ENCODE measurements at regions not wholly inside any gene's neighbourhood (a gene's known extent, or its start where the extent isn't known, plus 50 kb on each side); places are given as distances from the start of the nearest gene placed in this dataset.
A peak's percentile ranks its signal among the peaks of the same experiment; 100 is the strongest.

GRCh38 chr20:22389836-22390542, 194.4 kb downstream of the FOXA2 start:
- no peaks in the 10 kb centered on the region for H3K36me3 Mint-ChIP-seq (ENCODE audit: low read depth, unreplicated experiment)
- no peak overlapping the region for H2AFZ ChIP-seq (ENCODE audit: low read depth, low read length)
- H3K79me2 ChIP-seq (ENCODE audit: insufficient read depth, low read length) = no peaks in the 10 kb centered on the region
- H3K4me3 Mint-ChIP-seq (ENCODE audit: unreplicated experiment) = no peak overlapping the region
- H3K4me1 ChIP-seq (ENCODE audit: insufficient read depth, low read length) = peaks cover 8% of the 10 kb centered on the region
- peak overlapping the region; percentile 3 for H3K4me2 ChIP-seq (ENCODE audit: low read length)
- FAIRE-seq = no peak
- TF ChIP-seq CTCF (IDR thresholded peaks at IDR 0.05; ENCODE audit: insufficient read depth, low read depth, low read length) = no peak
- no peak for TF ChIP-seq EZH2 (IDR thresholded peaks at IDR 0.05; ENCODE audit: insufficient read depth, low read length)
- peak; percentile 60 for DNase-seq (ENCODE audit: low read depth)
- H3K9ac ChIP-seq (ENCODE audit: low read length) = no peak overlapping the region
- no peaks in the 10 kb centered on the region for H3K36me3 ChIP-seq (ENCODE audit: insufficient read depth, low read length)
- H3K27ac ChIP-seq (ENCODE audit: low read depth, low read length) = no peak overlapping the region
- H3K27me3 Mint-ChIP-seq (ENCODE audit: low read depth, unreplicated experiment) = peaks cover 37% of the 10 kb centered on the region
- no peaks in the 10 kb centered on the region for H3K27me3 ChIP-seq (ENCODE audit: insufficient read depth, low read length)
- H4K20me1 ChIP-seq (ENCODE audit: insufficient read depth, low read length) = no peaks in the 10 kb centered on the region
- H3K4me3 ChIP-seq (ENCODE audit: insufficient read depth, low read depth, low read length) = no peak overlapping the region
- H3K4me1 Mint-ChIP-seq (ENCODE audit: low read depth, unreplicated experiment) = peaks cover 8% of the 10 kb centered on the region
- H3K9me3 Mint-ChIP-seq (ENCODE audit: unreplicated experiment) = peaks cover 4% of the 10 kb centered on the region
- H3K27ac Mint-ChIP-seq (ENCODE audit: unreplicated experiment) = no peak overlapping the region
- no peaks in the 10 kb centered on the region for H3K9me3 ChIP-seq (ENCODE audit: insufficient read depth, low read depth, low read length)

GRCh38 chr20:22387452-22387851, 196.9 kb downstream of the FOXA2 start:
- no peak overlapping the region for H3K4me3 Mint-ChIP-seq (ENCODE audit: unreplicated experiment)
- no peak overlapping the region for H3K27ac Mint-ChIP-seq (ENCODE audit: unreplicated experiment)
- DNase-seq (ENCODE audit: low read depth) (no peak), FAIRE-seq (no peak)
- Histone ChIP-seq H3K27ac (ENCODE audit: low read depth, low read length) (no peak overlapping the region), H4K20me1 (ENCODE audit: insufficient read depth, low read length) (no peaks in the 10 kb centered on the region), H3K9ac (ENCODE audit: low read length) (no peak overlapping the region), H3K9me3 (ENCODE audit: insufficient read depth, low read depth, low read length) (no peaks in the 10 kb centered on the region), H3K4me1 (ENCODE audit: insufficient read depth, low read length) (peaks cover 8% of the 10 kb centered on the region), H3K4me3 (ENCODE audit: insufficient read depth, low read depth, low read length) (no peak overlapping the region), H3K27me3 (ENCODE audit: insufficient read depth, low read length) (no peaks in the 10 kb centered on the region), H3K36me3 (ENCODE audit: insufficient read depth, low read length) (no peaks in the 10 kb centered on the region), H3K79me2 (ENCODE audit: insufficient read depth, low read length) (no peaks in the 10 kb centered on the region), H3K4me2 (ENCODE audit: low read length) (no peak overlapping the region), H2AFZ (ENCODE audit: low read depth, low read length) (no peak overlapping the region)
- H3K9me3 Mint-ChIP-seq (ENCODE audit: unreplicated experiment) = peaks cover 4% of the 10 kb centered on the region
- H3K4me1 Mint-ChIP-seq (ENCODE audit: low read depth, unreplicated experiment) = peaks cover 21% of the 10 kb centered on the region
- no peak for TF ChIP-seq CTCF (IDR thresholded peaks at IDR 0.05; ENCODE audit: insufficient read depth, low read depth, low read length)
- TF ChIP-seq EZH2 (IDR thresholded peaks at IDR 0.05; ENCODE audit: insufficient read depth, low read length) = no peak
- no peaks in the 10 kb centered on the region for H3K36me3 Mint-ChIP-seq (ENCODE audit: low read depth, unreplicated experiment)
- peaks cover 26% of the 10 kb centered on the region for H3K27me3 Mint-ChIP-seq (ENCODE audit: low read depth, unreplicated experiment)

GRCh38 chr20:22386306-22386623, 198.1 kb downstream of the FOXA2 start:
- Histone ChIP-seq H3K4me1 (ENCODE audit: insufficient read depth, low read length) (peaks cover 8% of the 10 kb centered on the region), H4K20me1 (ENCODE audit: insufficient read depth, low read length) (no peaks in the 10 kb centered on the region), H3K27me3 (ENCODE audit: insufficient read depth, low read length) (no peaks in the 10 kb centered on the region), H2AFZ (ENCODE audit: low read depth, low read length) (no peak overlapping the region), H3K27ac (ENCODE audit: low read depth, low read length) (no peak overlapping the region), H3K9ac (ENCODE audit: low read length) (no peak overlapping the region), H3K79me2 (ENCODE audit: insufficient read depth, low read length) (no peaks in the 10 kb centered on the region), H3K9me3 (ENCODE audit: insufficient read depth, low read depth, low read length) (no peaks in the 10 kb centered on the region), H3K4me3 (ENCODE audit: insufficient read depth, low read depth, low read length) (no peak overlapping the region), H3K4me2 (ENCODE audit: low read length) (no peak overlapping the region), H3K36me3 (ENCODE audit: insufficient read depth, low read length) (no peaks in the 10 kb centered on the region)
- no peaks in the 10 kb centered on the region for H3K36me3 Mint-ChIP-seq (ENCODE audit: low read depth, unreplicated experiment)
- FAIRE-seq = no peak
- no peak overlapping the region for H3K4me3 Mint-ChIP-seq (ENCODE audit: unreplicated experiment)
- no peak for DNase-seq (ENCODE audit: low read depth)
- H3K9me3 Mint-ChIP-seq (ENCODE audit: unreplicated experiment) = peaks cover 4% of the 10 kb centered on the region
- H3K4me1 Mint-ChIP-seq (ENCODE audit: low read depth, unreplicated experiment) = peaks cover 23% of the 10 kb centered on the region
- peaks cover 26% of the 10 kb centered on the region for H3K27me3 Mint-ChIP-seq (ENCODE audit: low read depth, unreplicated experiment)
- no peak for TF ChIP-seq CTCF (IDR thresholded peaks at IDR 0.05; ENCODE audit: insufficient read depth, low read depth, low read length)
- TF ChIP-seq EZH2 (IDR thresholded peaks at IDR 0.05; ENCODE audit: insufficient read depth, low read length) = no peak
- no peak overlapping the region for H3K27ac Mint-ChIP-seq (ENCODE audit: unreplicated experiment)

Measured in astrocyte (in vitro differentiated cells and primary cell).